GM23338 (cell line): ENCODE measurements at regions not wholly inside any gene's neighbourhood (a gene's known extent, or its start where the extent isn't known, plus 50 kb on each side); places are given as distances from the start of the nearest gene placed in this dataset.

Experiments used
- ATAC-seq: fragments of 200-7000 bp; cut with Tn5 transposase; 3 replicates; pipeline ENCODE4 v1.9.1; 2020
- DNase-seq: peaks from one replicate; pipeline ENCODE4 v3.0.0-alpha.2; 2015; ENCODE audit warnings: low spot score
- H2AFZ ChIP-seq: fragments of 200-600 bp; sonication (generic); 2 replicates; pipeline ENCODE4 v1.8.0; 2016; ENCODE audit warnings: antibody characterized with exemption, mild to moderate bottlenecking, moderate library complexity
- H3F3A ChIP-seq: fragments of 200-600 bp; sonication (generic); replicated peaks from 2 replicates; pipeline ENCODE4 v1.8.0; 2017; ENCODE audit warnings: antibody characterized with exemption, mixed run types, low read depth
- H3K27ac ChIP-seq: fragments of 200-600 bp; sonication (generic); 2 replicates; pipeline ENCODE4 v1.6.1; 2016; ENCODE audit warnings: low read depth
- H3K27me3 ChIP-seq: fragments of 200-600 bp; sonication (generic); 2 replicates; pipeline ENCODE4 v1.8.0; 2016; ENCODE audit warnings: mild to moderate bottlenecking, mixed run types, moderate library complexity; ENCODE audit not compliant: insufficient read depth
- H3K36me3 ChIP-seq: fragments of 200-600 bp; sonication (generic); 2 replicates; pipeline ENCODE4 v1.8.0; 2016; ENCODE audit warnings: mild to moderate bottlenecking; ENCODE audit not compliant: insufficient read depth
- H3K4me1 ChIP-seq: fragments of 200-600 bp; sonication (generic); 2 replicates; pipeline ENCODE4 v1.8.0; 2016; ENCODE audit warnings: mild to moderate bottlenecking, moderate library complexity; ENCODE audit not compliant: insufficient read depth
- H3K4me2 ChIP-seq: fragments of 200-600 bp; sonication (generic); 2 replicates; pipeline ENCODE4 v1.7.1; 2017; ENCODE audit warnings: mixed run types
- H3K4me3 ChIP-seq: fragments of 200-600 bp; sonication (generic); 2 replicates; pipeline ENCODE4 v1.6.1; 2016; ENCODE audit warnings: mixed run types
- H3K79me2 ChIP-seq: fragments of 200-600 bp; sonication (generic); replicated peaks from 2 replicates; pipeline ENCODE4 v1.8.0; 2017; ENCODE audit warnings: mild to moderate bottlenecking; ENCODE audit not compliant: insufficient read depth
- H3K9me2 ChIP-seq: fragments of 200-600 bp; sonication (generic); 2 replicates; pipeline ENCODE4 v1.8.0; 2017; ENCODE audit not compliant: insufficient read depth
- H4K20me1 ChIP-seq: fragments of 200-600 bp; sonication (generic); replicated peaks from 2 replicates; pipeline ENCODE4 v1.8.0; 2017; ENCODE audit warnings: mild to moderate bottlenecking; ENCODE audit not compliant: insufficient read depth
- H3K27ac Mint-ChIP-seq: 2 replicates; pipeline ENCODE4 v1.8.0; 2020; ENCODE audit warnings: inconsistent platforms, mild to moderate bottlenecking, moderate library complexity, mixed read lengths
- H3K27me3 Mint-ChIP-seq: 3 replicates; pipeline ENCODE4 v1.8.0; 2022; ENCODE audit warnings: low read depth, mild to moderate bottlenecking, moderate library complexity, mixed read lengths, inconsistent platforms; ENCODE audit not compliant: insufficient read depth, poor library complexity
- H3K36me3 Mint-ChIP-seq: 3 replicates; pipeline ENCODE4 v1.8.0; 2021; ENCODE audit warnings: low read depth, mild to moderate bottlenecking, inconsistent platforms, moderate library complexity, mixed read lengths
- H3K4me1 Mint-ChIP-seq: 3 replicates; pipeline ENCODE4 v1.8.0; 2020; ENCODE audit warnings: mild to moderate bottlenecking, inconsistent platforms, mixed read lengths
- H3K4me3 Mint-ChIP-seq: 3 replicates; pipeline ENCODE4 v1.8.0; 2021; ENCODE audit warnings: moderate library complexity, mild to moderate bottlenecking, inconsistent platforms, mixed read lengths
- H3K9me3 Mint-ChIP-seq: 3 replicates; pipeline ENCODE4 v1.8.0; 2020; ENCODE audit warnings: moderate library complexity, mild to moderate bottlenecking, inconsistent platforms, mixed read lengths
- EZH2 ChIP-seq: fragments of 200-600 bp; sonication (generic); IDR thresholded peaks from one replicate; pipeline ENCODE4 v1.8.0; 2017; ENCODE audit warnings: antibody characterized with exemption, mild to moderate bottlenecking, low read depth; ENCODE audit not compliant: unreplicated experiment
- EZH2phosphoT487 ChIP-seq: fragments of 200-600 bp; sonication (generic); IDR thresholded peaks from one replicate; pipeline ENCODE4 v1.8.1; 2018; ENCODE audit warnings: antibody characterized with exemption; ENCODE audit not compliant: unreplicated experiment
- JUNB ChIP-seq: IDR thresholded peaks from one replicate; pipeline ENCODE4 v1.6.1; 2016; ENCODE audit warnings: antibody characterized with exemption; ENCODE audit not compliant: unreplicated experiment
- POLR2AphosphoS5 ChIP-seq: IDR thresholded peaks from 2 replicates; pipeline ENCODE4 v1.6.1; 2016; ENCODE audit warnings: antibody characterized with exemption, low read depth
- STAT1 ChIP-seq: IDR thresholded peaks from one replicate; pipeline ENCODE4 v1.6.1; 2016; ENCODE audit warnings: antibody characterized with exemption; ENCODE audit not compliant: unreplicated experiment
- ZNF114 ChIP-seq: fragments of 250-450 bp; sonication (Bioruptor Pico); IDR thresholded peaks from 2 replicates; pipeline ENCODE4 v1.5.0; 2020; ENCODE audit warnings: mild to moderate bottlenecking, moderate library complexity
- ZNF331 ChIP-seq: fragments of 250-450 bp; sonication (Bioruptor Pico); IDR thresholded peaks from 2 replicates; pipeline ENCODE4 v1.5.0; 2020; ENCODE audit warnings: low read depth, mild to moderate bottlenecking, moderate library complexity
- TF ChIP-seq, protein P1 (sequence below): IDR thresholded peaks from 2 replicates; pipeline ENCODE4 v1.6.1; 2016; ENCODE audit warnings: antibody characterized with exemption
- TF ChIP-seq, protein P2 (sequence below): IDR thresholded peaks from one replicate; pipeline ENCODE4 v1.6.1; 2018; ENCODE audit warnings: antibody characterized with exemption; ENCODE audit not compliant: unreplicated experiment
- TF ChIP-seq, protein P3 (sequence below): fragments of 250-450 bp; sonication (Bioruptor Pico); IDR thresholded peaks from 2 replicates; pipeline ENCODE4 v1.5.0; 2020; ENCODE audit warnings: mild to moderate bottlenecking, moderate library complexity

DNA sequence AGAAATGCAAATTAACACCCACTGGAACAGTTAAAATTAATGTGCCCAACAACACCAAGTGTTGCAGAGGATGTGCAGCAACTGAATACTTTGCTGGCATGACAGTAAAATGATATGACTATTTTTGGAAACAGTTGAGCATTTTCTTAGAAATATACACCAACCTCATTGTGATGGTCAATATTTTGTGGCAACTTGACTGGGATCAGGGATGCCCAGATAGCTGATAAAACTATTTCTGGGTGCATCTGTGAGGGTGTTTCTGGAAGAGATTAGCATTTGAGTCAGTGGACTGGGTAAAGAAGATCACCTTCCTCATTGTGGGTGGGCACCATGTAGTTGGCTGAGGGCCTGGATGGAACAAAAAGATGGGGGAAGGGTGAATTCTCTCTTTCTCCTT lies 57.9 kb downstream of the RPLP1 start:
- Histone ChIP-seq H3K27ac (no peak overlapping the region), H3K4me3 (no peak overlapping the region), H3K79me2 (no peaks in the 10 kb centered on the region), H4K20me1 (no peaks in the 10 kb centered on the region), H3K4me1 (no peaks in the 10 kb centered on the region), H3K4me2 (no peak overlapping the region), H3K36me3 (no peaks in the 10 kb centered on the region), H2AFZ (no peak overlapping the region; the same call in 1 of the 2 replicates), H3K9me2 (no peaks in the 10 kb centered on the region), H3K27me3 (no peaks in the 10 kb centered on the region), H3F3A (no peaks in the 10 kb centered on the region)
- H3K27ac Mint-ChIP-seq = no peak overlapping the region
- no peaks in the 10 kb centered on the region for H3K36me3 Mint-ChIP-seq
- H3K27me3 Mint-ChIP-seq = no peaks in the 10 kb centered on the region
- H3K9me3 Mint-ChIP-seq = no peaks in the 10 kb centered on the region; the same call in 2 of the 3 replicates
- H3K4me3 Mint-ChIP-seq = no peak overlapping the region
- ATAC-seq = no peak
- TF ChIP-seq, protein P1, sequence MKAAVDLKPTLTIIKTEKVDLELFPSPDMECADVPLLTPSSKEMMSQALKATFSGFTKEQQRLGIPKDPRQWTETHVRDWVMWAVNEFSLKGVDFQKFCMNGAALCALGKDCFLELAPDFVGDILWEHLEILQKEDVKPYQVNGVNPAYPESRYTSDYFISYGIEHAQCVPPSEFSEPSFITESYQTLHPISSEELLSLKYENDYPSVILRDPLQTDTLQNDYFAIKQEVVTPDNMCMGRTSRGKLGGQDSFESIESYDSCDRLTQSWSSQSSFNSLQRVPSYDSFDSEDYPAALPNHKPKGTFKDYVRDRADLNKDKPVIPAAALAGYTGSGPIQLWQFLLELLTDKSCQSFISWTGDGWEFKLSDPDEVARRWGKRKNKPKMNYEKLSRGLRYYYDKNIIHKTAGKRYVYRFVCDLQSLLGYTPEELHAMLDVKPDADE = no peak
- TF ChIP-seq ZNF114 (CRISPR knock-in tag) (no peak), STAT1 (no peak), JUNB (no peak), EZH2 (no peak), POLR2AphosphoS5 (no peak), EZH2phosphoT487 (no peak)
- TF ChIP-seq, protein P2, sequence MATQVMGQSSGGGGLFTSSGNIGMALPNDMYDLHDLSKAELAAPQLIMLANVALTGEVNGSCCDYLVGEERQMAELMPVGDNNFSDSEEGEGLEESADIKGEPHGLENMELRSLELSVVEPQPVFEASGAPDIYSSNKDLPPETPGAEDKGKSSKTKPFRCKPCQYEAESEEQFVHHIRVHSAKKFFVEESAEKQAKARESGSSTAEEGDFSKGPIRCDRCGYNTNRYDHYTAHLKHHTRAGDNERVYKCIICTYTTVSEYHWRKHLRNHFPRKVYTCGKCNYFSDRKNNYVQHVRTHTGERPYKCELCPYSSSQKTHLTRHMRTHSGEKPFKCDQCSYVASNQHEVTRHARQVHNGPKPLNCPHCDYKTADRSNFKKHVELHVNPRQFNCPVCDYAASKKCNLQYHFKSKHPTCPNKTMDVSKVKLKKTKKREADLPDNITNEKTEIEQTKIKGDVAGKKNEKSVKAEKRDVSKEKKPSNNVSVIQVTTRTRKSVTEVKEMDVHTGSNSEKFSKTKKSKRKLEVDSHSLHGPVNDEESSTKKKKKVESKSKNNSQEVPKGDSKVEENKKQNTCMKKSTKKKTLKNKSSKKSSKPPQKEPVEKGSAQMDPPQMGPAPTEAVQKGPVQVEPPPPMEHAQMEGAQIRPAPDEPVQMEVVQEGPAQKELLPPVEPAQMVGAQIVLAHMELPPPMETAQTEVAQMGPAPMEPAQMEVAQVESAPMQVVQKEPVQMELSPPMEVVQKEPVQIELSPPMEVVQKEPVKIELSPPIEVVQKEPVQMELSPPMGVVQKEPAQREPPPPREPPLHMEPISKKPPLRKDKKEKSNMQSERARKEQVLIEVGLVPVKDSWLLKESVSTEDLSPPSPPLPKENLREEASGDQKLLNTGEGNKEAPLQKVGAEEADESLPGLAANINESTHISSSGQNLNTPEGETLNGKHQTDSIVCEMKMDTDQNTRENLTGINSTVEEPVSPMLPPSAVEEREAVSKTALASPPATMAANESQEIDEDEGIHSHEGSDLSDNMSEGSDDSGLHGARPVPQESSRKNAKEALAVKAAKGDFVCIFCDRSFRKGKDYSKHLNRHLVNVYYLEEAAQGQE = no peak
- H3K4me1 Mint-ChIP-seq = no peaks in the 10 kb centered on the region
- no peak for DNase-seq

DNA sequence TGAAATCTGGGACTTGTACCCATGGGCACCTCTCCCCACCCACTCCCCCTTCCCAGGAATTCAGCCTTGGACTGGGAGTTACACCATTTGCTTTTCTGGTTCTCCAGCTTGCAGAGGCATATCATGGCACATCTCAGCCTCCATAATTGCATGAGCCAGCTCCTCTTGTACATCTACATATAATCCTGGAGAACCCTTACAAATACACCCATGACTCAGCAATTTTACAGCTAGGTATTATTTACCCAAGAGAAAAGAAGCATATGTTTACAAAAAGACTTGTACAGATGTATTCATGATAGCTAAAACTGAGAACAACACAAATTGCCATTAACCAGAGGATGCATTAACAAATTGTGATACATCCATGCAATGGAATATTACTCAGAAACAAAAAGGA lies 58.4 kb downstream of the RPLP1 start:
- Histone ChIP-seq H3F3A (no peaks in the 10 kb centered on the region), H3K4me3 (no peak overlapping the region), H2AFZ (no peak overlapping the region; the same call in 1 of the 2 replicates), H3K27me3 (no peaks in the 10 kb centered on the region), H3K27ac (no peak overlapping the region), H3K9me2 (no peaks in the 10 kb centered on the region), H3K36me3 (no peaks in the 10 kb centered on the region), H3K4me1 (no peaks in the 10 kb centered on the region), H3K79me2 (no peaks in the 10 kb centered on the region), H4K20me1 (no peaks in the 10 kb centered on the region), H3K4me2 (no peak overlapping the region)
- ATAC-seq (no peak), DNase-seq (no peak)
- no peak overlapping the region for H3K4me3 Mint-ChIP-seq
- no peaks in the 10 kb centered on the region; the same call in 2 of the 3 replicates for H3K9me3 Mint-ChIP-seq
- no peaks in the 10 kb centered on the region for H3K27me3 Mint-ChIP-seq
- H3K27ac Mint-ChIP-seq = no peak overlapping the region
- no peaks in the 10 kb centered on the region for H3K4me1 Mint-ChIP-seq
- H3K36me3 Mint-ChIP-seq = no peaks in the 10 kb centered on the region
- no peak for TF ChIP-seq ZNF331 (CRISPR knock-in tag)
- TF ChIP-seq ZNF114 (CRISPR knock-in tag) = no peak
- TF ChIP-seq, protein P3, sequence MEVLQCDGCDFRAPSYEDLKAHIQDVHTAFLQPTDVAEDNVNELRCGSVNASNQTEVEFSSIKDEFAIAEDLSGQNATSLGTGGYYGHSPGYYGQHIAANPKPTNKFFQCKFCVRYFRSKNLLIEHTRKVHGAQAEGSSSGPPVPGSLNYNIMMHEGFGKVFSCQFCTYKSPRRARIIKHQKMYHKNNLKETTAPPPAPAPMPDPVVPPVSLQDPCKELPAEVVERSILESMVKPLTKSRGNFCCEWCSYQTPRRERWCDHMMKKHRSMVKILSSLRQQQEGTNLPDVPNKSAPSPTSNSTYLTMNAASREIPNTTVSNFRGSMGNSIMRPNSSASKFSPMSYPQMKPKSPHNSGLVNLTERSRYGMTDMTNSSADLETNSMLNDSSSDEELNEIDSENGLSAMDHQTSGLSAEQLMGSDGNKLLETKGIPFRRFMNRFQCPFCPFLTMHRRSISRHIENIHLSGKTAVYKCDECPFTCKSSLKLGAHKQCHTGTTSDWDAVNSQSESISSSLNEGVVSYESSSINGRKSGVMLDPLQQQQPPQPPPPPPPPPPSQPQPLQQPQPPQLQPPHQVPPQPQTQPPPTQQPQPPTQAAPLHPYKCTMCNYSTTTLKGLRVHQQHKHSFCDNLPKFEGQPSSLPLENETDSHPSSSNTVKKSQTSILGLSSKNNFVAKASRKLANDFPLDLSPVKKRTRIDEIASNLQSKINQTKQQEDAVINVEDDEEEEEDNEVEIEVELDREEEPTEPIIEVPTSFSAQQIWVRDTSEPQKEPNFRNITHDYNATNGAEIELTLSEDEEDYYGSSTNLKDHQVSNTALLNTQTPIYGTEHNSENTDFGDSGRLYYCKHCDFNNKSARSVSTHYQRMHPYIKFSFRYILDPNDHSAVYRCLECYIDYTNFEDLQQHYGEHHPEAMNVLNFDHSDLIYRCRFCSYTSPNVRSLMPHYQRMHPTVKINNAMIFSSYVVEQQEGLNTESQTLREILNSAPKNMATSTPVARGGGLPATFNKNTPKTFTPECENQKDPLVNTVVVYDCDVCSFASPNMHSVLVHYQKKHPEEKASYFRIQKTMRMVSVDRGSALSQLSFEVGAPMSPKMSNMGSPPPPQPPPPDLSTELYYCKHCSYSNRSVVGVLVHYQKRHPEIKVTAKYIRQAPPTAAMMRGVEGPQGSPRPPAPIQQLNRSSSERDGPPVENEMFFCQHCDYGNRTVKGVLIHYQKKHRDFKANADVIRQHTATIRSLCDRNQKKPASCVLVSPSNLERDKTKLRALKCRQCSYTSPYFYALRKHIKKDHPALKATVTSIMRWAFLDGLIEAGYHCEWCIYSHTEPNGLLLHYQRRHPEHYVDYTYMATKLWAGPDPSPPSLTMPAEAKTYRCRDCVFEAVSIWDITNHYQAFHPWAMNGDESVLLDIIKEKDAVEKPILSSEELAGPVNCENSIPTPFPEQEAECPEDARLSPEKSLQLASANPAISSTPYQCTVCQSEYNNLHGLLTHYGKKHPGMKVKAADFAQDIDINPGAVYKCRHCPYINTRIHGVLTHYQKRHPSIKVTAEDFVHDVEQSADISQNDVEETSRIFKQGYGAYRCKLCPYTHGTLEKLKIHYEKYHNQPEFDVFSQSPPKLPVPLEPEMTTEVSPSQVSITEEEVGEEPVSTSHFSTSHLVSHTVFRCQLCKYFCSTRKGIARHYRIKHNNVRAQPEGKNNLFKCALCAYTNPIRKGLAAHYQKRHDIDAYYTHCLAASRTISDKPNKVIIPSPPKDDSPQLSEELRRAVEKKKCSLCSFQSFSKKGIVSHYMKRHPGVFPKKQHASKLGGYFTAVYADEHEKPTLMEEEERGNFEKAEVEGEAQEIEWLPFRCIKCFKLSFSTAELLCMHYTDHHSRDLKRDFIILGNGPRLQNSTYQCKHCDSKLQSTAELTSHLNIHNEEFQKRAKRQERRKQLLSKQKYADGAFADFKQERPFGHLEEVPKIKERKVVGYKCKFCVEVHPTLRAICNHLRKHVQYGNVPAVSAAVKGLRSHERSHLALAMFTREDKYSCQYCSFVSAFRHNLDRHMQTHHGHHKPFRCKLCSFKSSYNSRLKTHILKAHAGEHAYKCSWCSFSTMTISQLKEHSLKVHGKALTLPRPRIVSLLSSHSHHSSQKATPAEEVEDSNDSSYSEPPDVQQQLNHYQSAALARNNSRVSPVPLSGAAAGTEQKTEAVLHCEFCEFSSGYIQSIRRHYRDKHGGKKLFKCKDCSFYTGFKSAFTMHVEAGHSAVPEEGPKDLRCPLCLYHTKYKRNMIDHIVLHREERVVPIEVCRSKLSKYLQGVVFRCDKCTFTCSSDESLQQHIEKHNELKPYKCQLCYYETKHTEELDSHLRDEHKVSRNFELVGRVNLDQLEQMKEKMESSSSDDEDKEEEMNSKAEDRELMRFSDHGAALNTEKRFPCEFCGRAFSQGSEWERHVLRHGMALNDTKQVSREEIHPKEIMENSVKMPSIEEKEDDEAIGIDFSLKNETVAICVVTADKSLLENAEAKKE = no peak
- TF ChIP-seq POLR2AphosphoS5 = no peak
- TF ChIP-seq, protein P1 = no peak
- TF ChIP-seq EZH2phosphoT487 = no peak
- TF ChIP-seq JUNB = no peak
